ENCODE measurements at regions not wholly inside any gene's neighbourhood (a gene's known extent, or its start where the extent isn't known, plus 50 kb on each side); places are given as distances from the start of the nearest gene placed in this dataset.

- no peak overlapping the region for H3K18ac ChIP-seq (ENCODE audit: low read length)
- H3K79me1 ChIP-seq (ENCODE audit: low read depth, low read length), result no peaks in the 10 kb centered on the region
- H3K9ac ChIP-seq (ENCODE audit: low read depth, low read length, poor library complexity), result no peak overlapping the region
- no peaks in the 10 kb centered on the region for H3K36me3 ChIP-seq (replicated peaks in 1 of 2; ENCODE audit: control insufficient read depth in 2 of 2, insufficient read depth in 2 of 2, low read length in 2 of 2)
- H3K9me3 ChIP-seq (replicated peaks in 1 of 2; ENCODE audit: control insufficient read depth in 2 of 2, insufficient read depth in 1 of 2, low read depth in 1 of 2, low read length in 2 of 2), result no peaks in the 10 kb centered on the region
- H2AFZ ChIP-seq (ENCODE audit: low read length), result no peak overlapping the region
- no peak overlapping the region for H2BK120ac ChIP-seq (ENCODE audit: low read depth, low read length)
- no peak for DNase-seq (ENCODE audit: low spot score)
- no peak overlapping the region for H3K23ac ChIP-seq (ENCODE audit: low read depth, low read length, poor library complexity)
- H3K4me1 ChIP-seq (ENCODE audit: control insufficient read depth in 2 of 2, insufficient read depth in 1 of 2, low read depth in 1 of 2, low read length in 2 of 2), result peaks cover 0 to 10% of the 10 kb centered on the region in 2 donors
- no peak overlapping the region for H2BK15ac ChIP-seq (ENCODE audit: low read length)
- H3K4ac ChIP-seq (ENCODE audit: low read length), result no peak overlapping the region
- no peak overlapping the region for H2BK12ac ChIP-seq (ENCODE audit: low read length)
- no peak overlapping the region for H2AK5ac ChIP-seq (ENCODE audit: low read depth, low read length)
- H2BK5ac ChIP-seq (ENCODE audit: low read length), result no peak overlapping the region
- no peak overlapping the region for H4K8ac ChIP-seq (ENCODE audit: low read depth, low read length)
- no peak overlapping the region for H4K91ac ChIP-seq (ENCODE audit: low read depth, low read length, poor library complexity)
- no peak overlapping the region for H3K14ac ChIP-seq (ENCODE audit: low read length)
- H3K27me3 ChIP-seq (ENCODE audit: control insufficient read depth in 3 of 3, insufficient read depth in 3 of 3, low read depth in 1 of 3, low read length in 3 of 3), result no peaks in the 10 kb centered on the region
- no peak overlapping the region for H3K4me2 ChIP-seq (ENCODE audit: insufficient read depth, low read length, poor library complexity, severe bottlenecking)
- WGBS, 2 donors (ENCODE audit: extremely low coverage in 2 of 2, insufficient read length in 2 of 2, insufficient replicate concordance in 1 of 2), result no CpG with 5 or more reads among the region's 2 CpGs
- H3K4me3 ChIP-seq (ENCODE audit: low read length in 2 of 2), result no peak overlapping the region
- no peak overlapping the region for H3K27ac ChIP-seq (replicated peaks; ENCODE audit: low read length)
Measured at GRCh38 chr10:36017137-36017536, 375.0 kb upstream of the FZD8 start.

GRCh38 chr10:36007369-36007768 lies 365.3 kb upstream of the FZD8 start:
- H3K27ac ChIP-seq (replicated peaks; ENCODE audit: low read length), result no peak overlapping the region
- no peak overlapping the region for H3K4ac ChIP-seq (ENCODE audit: low read length)
- H3K4me2 ChIP-seq (ENCODE audit: insufficient read depth, low read length, poor library complexity, severe bottlenecking), result no peak overlapping the region
- no peaks in the 10 kb centered on the region for H3K27me3 ChIP-seq (ENCODE audit: control insufficient read depth in 3 of 3, insufficient read depth in 3 of 3, low read depth in 1 of 3, low read length in 3 of 3)
- no peak overlapping the region for H4K8ac ChIP-seq (ENCODE audit: low read depth, low read length)
- H3K18ac ChIP-seq (ENCODE audit: low read length), result no peak overlapping the region
- no peak overlapping the region for H3K9ac ChIP-seq (ENCODE audit: low read depth, low read length, poor library complexity)
- no CpG with 5 or more reads among the region's 4 CpGs for WGBS, 2 donors (ENCODE audit: extremely low coverage in 2 of 2, insufficient read length in 2 of 2, insufficient replicate concordance in 1 of 2)
- no peak overlapping the region for H3K23ac ChIP-seq (ENCODE audit: low read depth, low read length, poor library complexity)
- no peak overlapping the region for H2BK5ac ChIP-seq (ENCODE audit: low read length)
- no peak overlapping the region for H3K4me3 ChIP-seq (ENCODE audit: low read length in 2 of 2)
- H2BK120ac ChIP-seq (ENCODE audit: low read depth, low read length), result no peak overlapping the region
- no peak overlapping the region for H3K14ac ChIP-seq (ENCODE audit: low read length)
- no peak overlapping the region for H2BK15ac ChIP-seq (ENCODE audit: low read length)
- no peak for DNase-seq (ENCODE audit: low spot score)
- no peak overlapping the region for H2AFZ ChIP-seq (ENCODE audit: low read length)
- no peaks in the 10 kb centered on the region for H3K9me3 ChIP-seq (replicated peaks in 1 of 2; ENCODE audit: control insufficient read depth in 2 of 2, insufficient read depth in 1 of 2, low read depth in 1 of 2, low read length in 2 of 2)
- H2BK12ac ChIP-seq (ENCODE audit: low read length), result no peak overlapping the region
- no peaks in the 10 kb centered on the region for H3K79me1 ChIP-seq (ENCODE audit: low read depth, low read length)
- H4K91ac ChIP-seq (ENCODE audit: low read depth, low read length, poor library complexity), result no peak overlapping the region
- no peaks in the 10 kb centered on the region for H3K36me3 ChIP-seq (replicated peaks in 1 of 2; ENCODE audit: control insufficient read depth in 2 of 2, insufficient read depth in 2 of 2, low read length in 2 of 2)
- H3K4me1 ChIP-seq (ENCODE audit: control insufficient read depth in 2 of 2, insufficient read depth in 1 of 2, low read depth in 1 of 2, low read length in 2 of 2), result peaks cover 0 to 3% of the 10 kb centered on the region in 2 donors
- no peak overlapping the region for H2AK5ac ChIP-seq (ENCODE audit: low read depth, low read length)

GRCh38 chr10:36003688-36004087 lies 361.6 kb upstream of the FZD8 start:
- no peak overlapping the region for H4K8ac ChIP-seq (ENCODE audit: low read depth, low read length)
- WGBS, 2 donors (ENCODE audit: extremely low coverage in 2 of 2, insufficient read length in 2 of 2, insufficient replicate concordance in 1 of 2), result no CpG with 5 or more reads among the region's 7 CpGs
- no peaks in the 10 kb centered on the region for H3K9me3 ChIP-seq (replicated peaks in 1 of 2; ENCODE audit: control insufficient read depth in 2 of 2, insufficient read depth in 1 of 2, low read depth in 1 of 2, low read length in 2 of 2)
- no peak overlapping the region for H3K9ac ChIP-seq (ENCODE audit: low read depth, low read length, poor library complexity)
- H2BK12ac ChIP-seq (ENCODE audit: low read length), result no peak overlapping the region
- no peak overlapping the region for H2BK15ac ChIP-seq (ENCODE audit: low read length)
- no peak overlapping the region for H2BK120ac ChIP-seq (ENCODE audit: low read depth, low read length)
- H3K36me3 ChIP-seq (replicated peaks in 1 of 2; ENCODE audit: control insufficient read depth in 2 of 2, insufficient read depth in 2 of 2, low read length in 2 of 2), result no peaks in the 10 kb centered on the region
- H4K91ac ChIP-seq (ENCODE audit: low read depth, low read length, poor library complexity), result no peak overlapping the region
- H3K18ac ChIP-seq (ENCODE audit: low read length), result peak overlapping the region; percentile 55
- DNase-seq (ENCODE audit: low spot score), result no peak
- H3K4me3 ChIP-seq (ENCODE audit: low read length in 2 of 2), result peak overlapping the region in 1 of 2 donors; percentile 29
- no peak overlapping the region for H3K23ac ChIP-seq (ENCODE audit: low read depth, low read length, poor library complexity)
- no peak overlapping the region for H2BK5ac ChIP-seq (ENCODE audit: low read length)
- peaks cover 0 to 3% of the 10 kb centered on the region in 2 donors for H3K4me1 ChIP-seq (ENCODE audit: control insufficient read depth in 2 of 2, insufficient read depth in 1 of 2, low read depth in 1 of 2, low read length in 2 of 2)
- H3K4me2 ChIP-seq (ENCODE audit: insufficient read depth, low read length, poor library complexity, severe bottlenecking), result no peak overlapping the region
- peak overlapping the region; percentile 13 for H2AK5ac ChIP-seq (ENCODE audit: low read depth, low read length)
- no peak overlapping the region for H3K14ac ChIP-seq (ENCODE audit: low read length)
- H2AFZ ChIP-seq (ENCODE audit: low read length), result no peak overlapping the region
- no peaks in the 10 kb centered on the region for H3K79me1 ChIP-seq (ENCODE audit: low read depth, low read length)
- H3K4ac ChIP-seq (ENCODE audit: low read length), result no peak overlapping the region
- no peaks in the 10 kb centered on the region for H3K27me3 ChIP-seq (ENCODE audit: control insufficient read depth in 3 of 3, insufficient read depth in 3 of 3, low read depth in 1 of 3, low read length in 3 of 3)
- H3K27ac ChIP-seq (replicated peaks; ENCODE audit: low read length), result no peak overlapping the region

- Histone ChIP-seq H3K27me3 (ENCODE audit: control insufficient read depth in 3 of 3, insufficient read depth in 3 of 3, low read depth in 1 of 3, low read length in 3 of 3) (no peaks in the 10 kb centered on the region), H3K27ac (replicated peaks; ENCODE audit: low read length) (no peak overlapping the region), H2BK12ac (ENCODE audit: low read length) (no peak overlapping the region), H2BK15ac (ENCODE audit: low read length) (no peak overlapping the region), H3K9ac (ENCODE audit: low read depth, low read length, poor library complexity) (no peak overlapping the region), H3K4ac (ENCODE audit: low read length) (no peak overlapping the region), H2AK5ac (ENCODE audit: low read depth, low read length) (no peak overlapping the region), H3K4me1 (ENCODE audit: control insufficient read depth in 2 of 2, insufficient read depth in 1 of 2, low read depth in 1 of 2, low read length in 2 of 2) (peaks cover 0 to 3% of the 10 kb centered on the region in 2 donors), H3K23ac (ENCODE audit: low read depth, low read length, poor library complexity) (no peak overlapping the region), H3K4me2 (ENCODE audit: insufficient read depth, low read length, poor library complexity, severe bottlenecking) (no peak overlapping the region), H2BK120ac (ENCODE audit: low read depth, low read length) (no peak overlapping the region), H3K9me3 (replicated peaks in 1 of 2; ENCODE audit: control insufficient read depth in 2 of 2, insufficient read depth in 1 of 2, low read depth in 1 of 2, low read length in 2 of 2) (no peaks in the 10 kb centered on the region), H3K18ac (ENCODE audit: low read length) (no peak overlapping the region), H4K8ac (ENCODE audit: low read depth, low read length) (no peak overlapping the region), H3K14ac (ENCODE audit: low read length) (peak overlapping the region; percentile 40), H4K91ac (ENCODE audit: low read depth, low read length, poor library complexity) (no peak overlapping the region), H3K79me1 (ENCODE audit: low read depth, low read length) (no peaks in the 10 kb centered on the region), H3K4me3 (ENCODE audit: low read length in 2 of 2) (no peak overlapping the region), H2AFZ (ENCODE audit: low read length) (no peak overlapping the region), H2BK5ac (ENCODE audit: low read length) (no peak overlapping the region), H3K36me3 (replicated peaks in 1 of 2; ENCODE audit: control insufficient read depth in 2 of 2, insufficient read depth in 2 of 2, low read length in 2 of 2) (no peaks in the 10 kb centered on the region)
- DNase-seq (ENCODE audit: low spot score), result no peak
- no CpG with 5 or more reads among the region's 12 CpGs for WGBS, 2 donors (ENCODE audit: extremely low coverage in 2 of 2, insufficient read length in 2 of 2, insufficient replicate concordance in 1 of 2)
Measured at GRCh38 chr10:36003031-36003600, 361.0 kb upstream of the FZD8 start.

Data from neuronal stem cell (in vitro differentiated cells).